ENCODE measurements at regions not wholly inside any gene's neighbourhood (a gene's known extent, or its start where the extent isn't known, plus 50 kb on each side); places are given as distances from the start of the nearest gene placed in this dataset.
A peak's percentile ranks its signal among the peaks of the same experiment; 100 is the strongest.

GRCh38 chr2:167900435-167901114 lies 346.8 kb downstream of the STK39 start:
- DNase-seq (ENCODE audit: low read depth) = no peak

DNA sequence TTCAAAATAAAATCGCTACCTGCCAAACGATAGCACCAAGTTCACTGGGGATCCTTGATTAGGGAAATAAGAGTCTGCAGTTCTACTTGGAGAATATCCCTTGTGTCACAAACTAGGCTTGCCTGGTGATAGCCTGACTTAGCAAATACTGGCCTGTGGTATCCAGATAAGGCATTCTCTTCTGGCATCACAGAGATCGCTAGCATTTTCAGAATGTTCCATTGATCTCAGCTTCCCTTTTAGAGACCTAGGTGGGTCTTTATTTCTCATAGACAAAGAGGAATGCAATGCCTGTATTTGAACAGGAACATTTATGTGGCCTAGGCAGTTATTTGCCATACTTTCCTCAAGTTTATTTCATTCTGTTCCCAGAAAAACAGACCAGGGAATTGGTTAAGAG lies 349.1 kb downstream of the STK39 start:
- DNase-seq (ENCODE audit: low read depth) = no peak

- no peak for DNase-seq (ENCODE audit: low read depth)
These were observed 355.6 kb downstream of the STK39 start for GRCh38 chr2:167891841-167892240.

- DNase-seq (ENCODE audit: low read depth) = no peak
These were observed 356.7 kb downstream of the STK39 start for GRCh38 chr2:167890739-167891138.

DNA sequence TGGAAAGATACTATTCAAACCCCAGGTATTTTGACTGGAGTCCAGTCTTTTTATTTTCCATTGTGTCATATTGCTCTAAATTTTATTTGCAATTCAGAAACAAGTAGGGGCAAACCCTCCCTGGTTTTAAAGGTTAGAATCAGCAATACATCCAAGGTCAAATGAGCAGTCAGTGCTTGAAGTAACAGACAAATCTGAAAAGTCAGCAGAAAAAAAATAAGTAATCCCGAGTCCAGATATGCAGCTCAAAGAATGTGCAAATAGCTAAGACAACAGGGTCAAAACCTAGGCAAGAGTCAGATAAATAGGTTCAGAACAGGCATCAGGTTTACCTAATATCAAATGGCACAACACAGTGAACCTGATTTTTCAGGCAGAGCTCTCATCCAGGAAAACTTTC lies 367.0 kb downstream of the STK39 start:
- no peak for DNase-seq (ENCODE audit: low read depth)

- DNase-seq (ENCODE audit: low read depth) = no peak
These were observed 371.9 kb downstream of the STK39 start for GRCh38 chr2:167875529-167875928.

- no peak for DNase-seq (ENCODE audit: low read depth)
These were observed 372.6 kb downstream of the STK39 start for GRCh38 chr2:167874812-167875211.

- DNase-seq (ENCODE audit: low read depth) = no peak
These were observed 376.1 kb downstream of the STK39 start for GRCh38 chr2:167871286-167871685.

DNA sequence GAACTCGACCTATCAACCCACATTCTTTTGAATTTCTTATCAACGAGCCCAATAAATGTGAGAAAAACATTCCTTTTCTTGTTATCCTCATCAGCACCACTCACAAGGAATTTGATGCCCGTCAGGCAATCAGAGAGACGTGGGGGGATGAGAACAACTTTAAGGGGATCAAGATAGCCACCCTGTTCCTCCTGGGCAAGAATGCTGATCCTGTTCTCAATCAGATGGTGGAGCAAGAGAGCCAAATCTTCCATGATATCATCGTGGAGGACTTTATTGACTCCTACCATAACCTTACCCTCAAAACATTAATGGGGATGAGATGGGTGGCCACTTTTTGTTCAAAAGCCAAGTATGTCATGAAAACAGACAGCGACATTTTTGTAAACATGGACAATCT lies 378.2 kb downstream of the STK39 start:
- no peak for DNase-seq (ENCODE audit: low read depth)

DNA sequence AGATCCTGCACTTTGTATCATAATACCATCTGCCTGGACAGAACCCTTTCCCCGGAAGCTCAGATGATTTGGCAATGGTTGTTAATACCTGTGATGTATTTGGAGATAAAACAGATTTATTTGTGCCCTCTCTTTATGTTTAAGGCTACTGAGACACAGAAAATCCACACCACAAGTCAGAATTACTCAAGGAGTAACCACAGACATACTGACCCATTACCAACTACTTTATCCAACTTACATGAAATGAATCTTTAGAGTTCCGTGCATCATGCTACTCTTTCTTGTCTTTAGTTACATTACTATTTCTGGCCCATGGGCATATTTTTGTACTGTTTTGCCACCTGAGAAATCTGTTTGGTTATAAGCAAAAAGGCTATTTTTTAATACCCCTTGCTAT lies 384.0 kb downstream of the STK39 start:
- no peak for DNase-seq (ENCODE audit: low read depth)

DNA sequence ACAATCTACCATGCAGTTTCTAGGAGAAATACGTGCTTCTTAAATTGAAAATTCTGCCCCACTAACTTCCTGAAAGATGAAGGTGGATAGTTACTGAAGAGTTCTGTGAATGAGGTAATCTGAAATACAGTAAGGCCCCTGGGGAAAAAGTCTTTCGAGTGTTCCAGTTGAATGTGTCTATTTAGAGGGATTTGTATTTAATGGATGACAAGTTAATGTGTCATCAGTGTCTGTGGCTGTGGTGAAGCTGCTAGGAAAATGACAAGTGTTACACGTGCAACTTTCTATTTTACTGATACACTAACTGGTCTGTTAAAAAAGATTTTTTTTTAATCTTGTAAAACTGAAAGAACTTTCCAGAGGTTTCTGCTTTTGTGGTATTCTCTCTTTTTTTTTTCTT lies 384.6 kb downstream of the STK39 start:
- peak; percentile 46 for DNase-seq (ENCODE audit: low read depth)

- DNase-seq (ENCODE audit: low read depth) = no peak
These were observed 385.1 kb downstream of the STK39 start for GRCh38 chr2:167862296-167862695.

- no peak for DNase-seq (ENCODE audit: low read depth)
These were observed 385.7 kb downstream of the STK39 start for GRCh38 chr2:167861574-167862193.

GRCh38 chr2:167860082-167860481 lies 387.3 kb downstream of the STK39 start:
- DNase-seq (ENCODE audit: low read depth) = no peak

DNA sequence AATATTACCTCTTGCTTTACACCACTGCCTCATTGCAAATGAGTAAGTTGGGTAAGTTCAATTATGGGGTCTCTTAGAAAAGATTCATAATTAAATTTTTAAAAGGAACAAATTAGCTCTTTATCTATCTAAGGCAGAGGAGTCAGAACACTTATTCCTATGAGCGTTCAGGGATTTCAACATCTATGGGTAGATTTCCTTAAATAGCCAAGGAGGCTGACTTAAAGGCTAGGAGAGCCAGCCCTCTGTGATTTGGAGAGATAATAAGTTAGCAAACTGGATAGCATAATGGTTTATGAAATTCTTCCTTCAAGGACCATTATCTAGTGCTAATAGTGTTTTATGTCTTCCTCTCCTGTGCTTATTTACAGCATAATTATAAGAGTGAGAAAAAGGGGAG lies 387.7 kb downstream of the STK39 start:
- DNase-seq (ENCODE audit: low read depth) = no peak

DNA sequence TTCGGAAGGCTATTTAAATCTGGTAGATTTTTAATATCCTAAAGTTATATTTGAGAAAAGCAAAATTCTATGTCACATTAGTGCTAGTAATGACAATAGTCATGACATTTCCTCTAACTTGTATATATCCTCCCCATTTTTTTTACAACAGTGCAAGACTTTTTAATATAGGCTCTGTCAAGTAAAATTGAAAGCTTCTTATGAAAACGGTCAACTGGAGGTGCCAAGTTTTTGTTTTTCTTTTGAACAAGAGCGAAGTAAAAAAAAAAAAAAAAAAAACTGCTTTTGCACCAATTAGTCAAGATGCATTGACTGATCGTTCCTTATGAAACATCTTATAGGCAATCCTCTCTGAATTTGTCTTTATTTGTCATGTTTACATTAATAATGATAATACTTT lies 389.3 kb downstream of the STK39 start:
- no peak for DNase-seq (ENCODE audit: low read depth)

DNA sequence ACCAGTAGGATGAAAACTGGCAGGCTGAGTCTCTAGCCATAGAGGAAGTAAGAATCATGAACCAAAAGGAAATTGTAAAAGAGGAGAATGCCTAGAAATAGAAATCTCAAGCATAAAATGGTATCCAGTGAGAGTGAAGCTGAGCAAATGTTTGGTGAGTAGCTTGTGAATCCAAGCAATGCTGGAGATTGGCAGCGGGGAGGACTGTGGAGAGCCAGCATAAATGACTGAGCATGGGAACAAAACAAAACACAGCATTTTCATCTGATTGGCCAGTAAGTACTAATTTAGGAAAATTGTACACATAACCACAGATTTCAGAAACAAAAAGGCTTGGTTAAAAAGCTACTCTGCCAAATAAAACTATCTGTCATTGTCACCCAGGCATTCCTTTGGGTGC lies 390.0 kb downstream of the STK39 start:
- no peak for DNase-seq (ENCODE audit: low read depth)

- DNase-seq (ENCODE audit: low read depth) = no peak
These were observed 391.2 kb downstream of the STK39 start for GRCh38 chr2:167856190-167856589.

DNA sequence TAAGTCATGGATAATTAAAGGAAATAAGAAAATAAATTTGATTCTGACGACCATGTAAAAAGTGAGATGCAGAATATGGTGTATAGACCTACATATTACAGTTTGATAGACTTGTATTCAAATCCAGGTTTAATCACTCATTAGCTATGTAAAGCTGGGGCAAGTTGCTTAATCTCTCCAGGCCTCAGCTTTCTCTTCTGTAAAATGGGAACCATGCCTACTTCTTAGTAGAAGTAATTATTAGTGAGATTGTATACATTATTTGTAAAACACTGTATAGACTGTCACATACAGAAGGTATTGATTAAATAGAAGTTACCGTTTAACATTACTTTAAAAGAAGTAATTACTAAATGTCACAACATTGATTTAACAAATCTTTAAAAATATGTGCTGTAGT lies 392.2 kb downstream of the STK39 start:
- no peak for DNase-seq (ENCODE audit: low read depth)

- no peak for DNase-seq (ENCODE audit: low read depth)
These were observed 393.7 kb downstream of the STK39 start for GRCh38 chr2:167853717-167854116.

- no peak for DNase-seq (ENCODE audit: low read depth)
These were observed 395.5 kb downstream of the STK39 start for GRCh38 chr2:167851876-167852275.

DNA sequence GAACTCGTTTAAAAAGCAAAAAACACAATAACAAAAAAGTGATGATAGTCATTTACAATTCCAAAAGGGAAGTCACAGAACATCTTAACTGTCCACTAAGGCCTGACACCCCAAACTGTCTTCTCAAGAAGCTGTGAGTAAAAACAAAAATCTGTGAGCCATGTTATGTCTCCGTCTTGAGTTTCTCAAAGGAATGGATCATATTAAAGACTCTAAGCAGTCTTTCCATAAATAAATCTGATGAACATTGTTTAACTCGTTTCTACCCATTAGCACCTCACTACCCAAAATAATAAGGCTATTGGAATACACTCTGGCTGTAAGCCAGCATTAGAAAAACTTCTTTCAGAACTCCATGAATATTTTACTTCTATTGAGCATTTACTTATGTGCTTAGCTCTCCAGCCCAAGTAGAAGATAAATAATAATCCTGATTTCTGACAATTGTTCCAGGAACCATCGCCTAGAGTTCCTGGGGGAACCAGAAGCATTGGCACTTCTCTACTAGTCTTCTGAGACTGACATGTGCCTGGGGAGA lies 396.0 kb downstream of the STK39 start:
- DNase-seq (ENCODE audit: low read depth) = no peak

- no peak for DNase-seq (ENCODE audit: low read depth)
These were observed 402.5 kb downstream of the STK39 start for GRCh38 chr2:167844714-167845530.

Measured in M059J (cell line).